ENCODE measurements at regions not wholly inside any gene's neighbourhood (a gene's known extent, or its start where the extent isn't known, plus 50 kb on each side); places are given as distances from the start of the nearest gene placed in this dataset.

- H3K36me3 ChIP-seq, result no peaks in the 10 kb centered on the region
- TF ChIP-seq, protein P1, sequence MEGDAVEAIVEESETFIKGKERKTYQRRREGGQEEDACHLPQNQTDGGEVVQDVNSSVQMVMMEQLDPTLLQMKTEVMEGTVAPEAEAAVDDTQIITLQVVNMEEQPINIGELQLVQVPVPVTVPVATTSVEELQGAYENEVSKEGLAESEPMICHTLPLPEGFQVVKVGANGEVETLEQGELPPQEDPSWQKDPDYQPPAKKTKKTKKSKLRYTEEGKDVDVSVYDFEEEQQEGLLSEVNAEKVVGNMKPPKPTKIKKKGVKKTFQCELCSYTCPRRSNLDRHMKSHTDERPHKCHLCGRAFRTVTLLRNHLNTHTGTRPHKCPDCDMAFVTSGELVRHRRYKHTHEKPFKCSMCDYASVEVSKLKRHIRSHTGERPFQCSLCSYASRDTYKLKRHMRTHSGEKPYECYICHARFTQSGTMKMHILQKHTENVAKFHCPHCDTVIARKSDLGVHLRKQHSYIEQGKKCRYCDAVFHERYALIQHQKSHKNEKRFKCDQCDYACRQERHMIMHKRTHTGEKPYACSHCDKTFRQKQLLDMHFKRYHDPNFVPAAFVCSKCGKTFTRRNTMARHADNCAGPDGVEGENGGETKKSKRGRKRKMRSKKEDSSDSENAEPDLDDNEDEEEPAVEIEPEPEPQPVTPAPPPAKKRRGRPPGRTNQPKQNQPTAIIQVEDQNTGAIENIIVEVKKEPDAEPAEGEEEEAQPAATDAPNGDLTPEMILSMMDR (IDR thresholded peaks at IDR 0.05; ENCODE audit: low read depth, low read length), result no peak
- DNase-seq (ENCODE audit: low read depth in 1 of 2, low spot score in 1 of 2), result no peak
Observed at GRCh38 chr2:126312579-126312978, 343.4 kb upstream of the GYPC start.

GRCh38 chr2:126315828-126316227, 340.1 kb upstream of the GYPC start:
- no peak overlapping the region for H3K4me3 ChIP-seq
- TF ChIP-seq, protein P1 (IDR thresholded peaks at IDR 0.05; ENCODE audit: low read depth, low read length), result no peak
- no peaks in the 10 kb centered on the region for H3K27me3 ChIP-seq
- no peaks in the 10 kb centered on the region for H3K4me1 ChIP-seq (ENCODE audit: low read depth)
- no peak overlapping the region for H3K27ac ChIP-seq
- no peaks in the 10 kb centered on the region for H3K9me3 ChIP-seq (ENCODE audit: low read depth)
- no peaks in the 10 kb centered on the region for H3K36me3 ChIP-seq
- DNase-seq (ENCODE audit: low read depth in 1 of 2, low spot score in 1 of 2), result peak in 1 of 2 donors; percentile 14

More at GRCh38 chr2:126312579-126312978, 343.4 kb upstream of the GYPC start:
- no peaks in the 10 kb centered on the region for H3K9me3 ChIP-seq (ENCODE audit: low read depth)
- no peak overlapping the region for H3K27ac ChIP-seq
- H3K4me1 ChIP-seq (ENCODE audit: low read depth), result no peaks in the 10 kb centered on the region
- no peaks in the 10 kb centered on the region for H3K27me3 ChIP-seq
- H3K4me3 ChIP-seq, result no peak overlapping the region

DNA sequence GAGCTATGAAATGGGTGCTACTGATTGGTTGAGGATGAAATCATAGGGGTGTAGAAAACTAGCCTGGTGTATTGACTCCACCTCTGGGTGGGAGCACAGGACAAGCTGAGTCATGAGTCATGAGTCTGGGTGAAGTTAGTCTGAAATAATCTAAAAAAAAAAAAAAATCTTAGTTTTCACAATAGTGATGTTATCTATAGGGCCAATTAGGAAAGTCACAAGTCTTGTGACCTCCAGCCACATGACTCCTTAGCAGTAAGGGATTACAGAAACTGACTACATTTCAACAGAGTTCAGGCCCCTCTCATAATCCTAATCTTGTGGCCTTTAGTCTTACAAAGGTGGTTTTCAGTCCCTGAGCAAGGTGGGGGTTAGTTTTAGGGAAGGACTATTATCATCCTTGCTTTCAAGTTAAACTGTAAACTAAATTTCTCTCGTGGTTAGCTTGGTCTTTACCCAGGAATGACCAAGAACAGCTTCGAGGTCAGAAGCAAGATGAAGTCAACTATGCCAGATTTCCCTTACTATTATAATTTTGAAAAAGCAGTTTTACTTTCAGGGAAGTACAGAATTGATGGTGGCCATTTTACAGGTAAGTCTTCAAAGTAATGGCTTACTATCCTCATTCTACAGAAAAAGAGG, 338.0 kb upstream of the GYPC start:
- DNase-seq (ENCODE audit: low read depth in 1 of 2, low spot score in 1 of 2), result peak in 1 of 2 donors; percentile 26
- TF ChIP-seq, protein P1 (IDR thresholded peaks at IDR 0.05; ENCODE audit: low read depth, low read length), result no peak
- no peaks in the 10 kb centered on the region for H3K36me3 ChIP-seq
- H3K27me3 ChIP-seq, result no peaks in the 10 kb centered on the region
- H3K4me3 ChIP-seq, result no peak overlapping the region
- no peak overlapping the region for H3K27ac ChIP-seq
- no peaks in the 10 kb centered on the region for H3K9me3 ChIP-seq (ENCODE audit: low read depth)
- no peaks in the 10 kb centered on the region for H3K4me1 ChIP-seq (ENCODE audit: low read depth)

GRCh38 chr2:126322342-126322741, 333.6 kb upstream of the GYPC start:
- Histone ChIP-seq H3K27me3 (no peaks in the 10 kb centered on the region), H3K4me3 (no peak overlapping the region), H3K27ac (no peak overlapping the region), H3K4me1 (ENCODE audit: low read depth) (no peaks in the 10 kb centered on the region), H3K9me3 (ENCODE audit: low read depth) (no peaks in the 10 kb centered on the region), H3K36me3 (no peaks in the 10 kb centered on the region)
- TF ChIP-seq, protein P1 (IDR thresholded peaks at IDR 0.05; ENCODE audit: low read depth, low read length), result no peak
- DNase-seq (ENCODE audit: low read depth in 1 of 2, low spot score in 1 of 2), result no peak

DNA sequence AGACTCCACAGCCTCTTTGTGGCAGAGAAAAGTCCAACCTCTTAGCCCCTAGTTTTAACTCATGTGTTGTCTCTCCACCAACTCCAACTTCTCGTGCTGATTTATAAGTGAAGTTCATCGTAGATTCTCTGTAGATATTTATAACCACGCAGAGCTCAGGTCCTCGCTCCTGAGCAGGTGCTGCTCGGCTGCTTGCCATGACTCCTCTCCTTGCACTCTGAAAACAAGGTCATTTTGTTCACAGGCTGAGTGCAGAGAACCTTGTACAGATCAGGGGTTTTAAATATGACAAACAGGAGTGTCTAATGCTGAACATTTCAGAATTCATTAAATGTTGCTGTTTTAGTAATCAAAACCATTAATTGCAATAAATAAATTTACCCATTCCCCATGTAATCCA, 330.8 kb upstream of the GYPC start:
- Histone ChIP-seq H3K27ac (no peak overlapping the region), H3K27me3 (no peaks in the 10 kb centered on the region), H3K9me3 (ENCODE audit: low read depth) (no peaks in the 10 kb centered on the region), H3K4me1 (ENCODE audit: low read depth) (no peaks in the 10 kb centered on the region), H3K4me3 (no peak overlapping the region), H3K36me3 (no peaks in the 10 kb centered on the region)
- no peak for DNase-seq (ENCODE audit: low read depth in 1 of 2, low spot score in 1 of 2)
- TF ChIP-seq, protein P1 (IDR thresholded peaks at IDR 0.05; ENCODE audit: low read depth, low read length), result no peak

Measured in cardiac muscle cell (in vitro differentiated cells and primary cell).